Cerebellar cortex (tissue), 1 donor: ENCODE measurements at regions not wholly inside any gene's neighbourhood (a gene's known extent, or its start where the extent isn't known, plus 50 kb on each side); places are given as distances from the start of the nearest gene placed in this dataset.

Experiments
- DNase-seq: peaks from one replicate; pipeline ENCODE4 v3.0.0-alpha.2; 2015; ENCODE audit warnings: low spot score

DNA sequence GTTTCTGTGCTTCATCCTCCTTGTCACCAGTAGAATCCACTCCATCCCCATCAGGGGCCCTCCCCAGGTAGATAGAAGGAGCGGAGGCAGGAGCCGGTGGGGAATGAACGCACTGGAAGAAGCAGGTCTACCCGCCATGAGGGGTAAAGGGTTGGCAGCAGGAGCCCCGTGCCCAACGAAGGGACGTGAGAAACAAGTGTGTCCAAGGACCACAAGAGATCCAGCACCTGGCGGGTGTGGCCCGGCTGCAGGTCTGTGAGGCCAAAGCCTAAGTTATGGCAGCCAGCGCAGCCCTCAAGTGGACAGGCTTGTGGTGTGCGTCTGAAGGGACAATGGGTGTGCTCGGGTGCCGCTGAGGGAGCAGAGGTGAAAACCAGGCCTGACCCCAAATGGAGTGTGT lies 94.3 kb downstream of the IRX2 start:
- no peak for DNase-seq

- DNase-seq = no peak
Observed at GRCh38 chr5:2656206-2656605, 95.3 kb downstream of the IRX2 start.

DNA sequence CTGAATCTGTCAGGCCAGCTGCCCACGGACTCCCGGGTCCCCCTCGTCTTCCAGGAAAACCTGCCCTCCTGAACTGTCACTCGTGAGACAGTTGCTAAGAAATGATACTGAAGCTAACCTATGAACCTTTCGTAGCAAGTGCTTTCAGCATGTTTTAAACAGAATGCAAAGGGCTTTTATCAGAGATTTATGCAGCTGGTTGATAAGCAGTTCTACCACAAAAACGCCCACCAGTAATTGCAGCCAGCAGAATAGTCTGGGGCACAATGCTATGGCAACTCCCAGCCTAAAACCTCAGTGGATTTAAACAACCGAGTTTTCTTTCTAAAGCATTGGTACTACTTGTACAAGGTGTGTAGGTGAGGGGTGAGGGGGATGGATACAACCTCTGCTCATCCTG lies 97.5 kb downstream of the IRX2 start:
- DNase-seq = no peak

GRCh38 chr5:2651116-2651515 lies 100.4 kb downstream of the IRX2 start:
- DNase-seq = no peak

GRCh38 chr5:2642684-2643345 lies 108.7 kb downstream of the IRX2 start:
- no peak for DNase-seq

DNA sequence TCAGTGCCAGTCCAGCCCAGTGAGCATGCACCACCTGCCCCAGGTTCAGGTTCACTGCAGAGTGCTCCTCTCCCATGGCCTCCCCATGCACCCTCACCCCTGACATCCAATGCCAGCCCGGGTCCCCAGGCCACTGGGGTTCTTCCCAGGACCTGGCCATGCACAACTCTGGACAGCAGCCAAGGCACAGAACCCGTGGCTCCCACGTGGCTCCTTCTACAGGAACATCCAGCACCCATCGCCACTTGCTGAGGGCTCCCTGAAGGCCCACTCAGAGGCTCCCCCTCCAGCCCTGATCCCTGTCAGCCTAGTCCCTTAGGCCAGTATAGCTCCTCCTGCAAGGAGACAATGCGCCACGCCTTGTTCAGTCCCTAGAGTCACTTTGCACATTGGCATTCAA lies 110.8 kb downstream of the IRX2 start:
- DNase-seq = no peak

DNA sequence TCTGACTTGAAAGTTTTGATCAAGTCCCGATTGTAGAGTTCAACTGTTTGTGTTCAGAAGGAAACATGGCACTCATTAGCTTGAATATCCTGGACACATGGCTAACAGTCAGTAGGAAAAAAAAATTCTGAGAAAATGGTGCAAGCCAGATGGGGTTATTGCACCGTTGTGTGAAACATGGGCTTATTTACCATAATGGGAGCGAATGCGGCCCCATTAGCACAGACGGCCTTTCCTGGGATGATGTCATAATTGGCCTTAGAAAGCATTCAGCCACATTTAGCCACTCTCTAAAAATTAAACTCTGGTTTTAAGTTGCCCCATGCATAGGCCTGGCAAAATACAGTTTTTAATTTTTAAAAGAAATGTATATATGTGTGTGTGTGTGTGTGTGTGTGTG lies 112.1 kb downstream of the IRX2 start:
- DNase-seq = no peak

GRCh38 chr5:2634399-2635176 lies 116.9 kb downstream of the IRX2 start:
- no peak for DNase-seq

DNA sequence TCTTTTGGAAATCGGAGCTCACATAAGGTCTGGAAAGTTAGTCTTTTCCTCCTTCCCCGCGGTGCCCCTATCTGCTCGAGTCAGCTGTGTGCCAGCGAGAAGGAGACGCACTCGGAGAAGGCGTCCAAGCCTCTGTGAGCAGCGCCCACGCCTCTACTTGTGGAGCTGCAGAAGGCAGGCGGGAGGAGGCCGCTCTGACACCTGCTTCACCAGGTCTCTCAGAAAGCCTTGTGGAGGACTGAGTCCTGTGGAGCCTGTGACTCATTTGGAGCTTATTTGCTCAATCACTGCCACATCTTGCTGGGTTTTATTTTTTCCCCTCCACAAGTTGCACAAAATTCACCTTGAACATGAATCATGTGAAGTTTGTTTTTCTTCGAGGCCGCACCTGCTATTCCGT lies 117.5 kb downstream of the IRX2 start:
- no peak for DNase-seq

GRCh38 chr5:2631758-2632157 lies 119.7 kb downstream of the IRX2 start:
- DNase-seq = no peak

DNA sequence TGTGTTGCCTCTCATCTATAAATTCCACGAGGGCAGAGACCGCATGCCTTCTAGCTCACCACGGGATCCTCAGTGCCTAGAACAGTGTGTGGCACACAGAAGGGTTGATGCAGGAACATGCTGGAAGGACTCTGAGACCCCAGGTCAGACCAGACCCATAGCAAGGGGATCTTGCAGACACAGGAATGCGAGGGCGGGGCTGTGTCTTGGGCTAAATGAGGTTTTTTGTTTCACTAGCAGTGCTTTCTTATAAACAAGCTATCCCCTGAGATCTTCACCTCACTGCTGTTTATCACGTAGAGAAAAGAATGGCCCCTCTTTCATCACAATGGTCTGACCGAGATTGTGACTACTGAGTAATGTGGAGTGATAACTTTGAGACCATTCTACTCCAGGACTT lies 122.4 kb downstream of the IRX2 start:
- DNase-seq = no peak

GRCh38 chr5:2627867-2628266 lies 123.6 kb downstream of the IRX2 start:
- no peak for DNase-seq

GRCh38 chr5:2626572-2626971 lies 124.9 kb downstream of the IRX2 start:
- DNase-seq = no peak

DNA sequence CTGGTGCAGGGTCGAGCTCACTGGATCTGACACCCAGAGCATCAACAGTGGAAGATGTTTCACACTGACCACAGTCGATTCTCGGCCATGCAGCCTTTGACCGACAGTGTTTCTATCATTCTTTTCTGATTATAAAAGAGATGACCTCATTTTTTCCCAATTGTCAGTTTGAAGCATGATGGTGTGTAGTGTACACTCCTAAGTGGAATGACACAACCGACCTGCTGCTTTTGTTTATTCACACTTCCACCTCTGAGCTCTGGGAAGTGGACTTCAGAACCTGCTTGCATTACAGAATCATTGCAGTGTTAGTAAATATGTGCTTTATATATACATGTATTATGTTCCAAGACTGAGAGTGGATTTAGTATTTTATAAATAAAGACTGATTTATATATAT lies 128.6 kb downstream of the IRX2 start:
- no peak for DNase-seq

DNA sequence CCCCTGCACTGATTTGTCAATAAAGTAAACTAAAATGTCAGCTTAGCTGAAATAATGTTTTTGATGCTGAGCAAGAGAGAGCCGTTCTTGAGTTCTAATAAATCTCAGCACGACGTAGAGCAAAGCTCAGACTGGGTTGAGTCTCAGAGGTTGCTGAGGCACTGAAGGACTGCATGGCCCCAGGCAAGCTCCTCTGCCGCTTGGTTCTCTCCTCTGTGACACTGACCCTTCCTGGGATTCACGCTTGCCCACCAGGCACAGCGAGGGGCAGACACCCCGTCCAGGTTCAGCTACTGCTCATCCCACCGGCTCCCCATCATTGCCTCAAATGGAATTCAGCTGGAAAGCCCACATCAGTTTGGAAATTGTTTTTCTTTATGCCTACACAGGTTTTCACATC lies 129.8 kb downstream of the IRX2 start:
- DNase-seq = no peak

DNA sequence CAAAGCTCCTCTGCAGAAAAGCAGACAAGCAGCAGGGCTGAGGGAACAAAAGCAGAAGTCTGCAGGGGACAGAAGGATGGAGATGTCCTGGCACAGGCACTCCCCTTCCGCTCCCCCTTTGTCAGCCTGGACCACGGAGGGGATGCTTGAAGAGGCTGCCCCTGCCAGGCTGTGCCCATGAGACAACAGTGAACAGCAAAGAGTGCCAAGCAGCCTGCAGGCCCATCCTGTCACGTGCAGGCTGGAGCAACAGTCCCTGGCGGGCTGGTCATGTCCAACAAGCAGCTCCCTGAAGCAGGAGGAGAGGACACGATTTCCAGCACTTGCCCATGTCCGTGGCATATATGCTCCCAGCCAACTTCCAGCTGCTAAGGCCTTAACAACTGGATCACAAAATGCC lies 132.3 kb downstream of the IRX2 start:
- no peak for DNase-seq

GRCh38 chr5:2617461-2617860 lies 134.0 kb downstream of the IRX2 start:
- DNase-seq = no peak

DNA sequence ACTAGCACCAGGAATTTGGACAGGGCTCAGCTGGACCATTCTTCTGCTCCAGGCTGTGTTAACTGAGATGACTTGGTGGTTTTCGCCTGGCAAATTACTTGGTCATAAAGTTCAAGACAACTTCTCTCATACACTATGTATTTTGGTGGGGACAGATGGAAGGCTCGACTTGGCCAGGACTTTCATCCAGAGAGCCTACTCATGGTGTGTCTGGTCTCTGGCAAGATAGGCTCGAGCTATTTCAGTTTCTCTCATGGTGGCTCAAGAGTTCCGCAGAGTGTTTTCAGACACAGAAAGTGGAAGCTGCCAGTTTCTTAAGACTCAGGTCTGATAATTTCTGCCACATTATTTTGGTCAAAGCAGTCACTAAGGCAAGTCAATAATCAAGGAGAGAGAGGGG lies 135.6 kb downstream of the IRX2 start:
- no peak for DNase-seq

DNA sequence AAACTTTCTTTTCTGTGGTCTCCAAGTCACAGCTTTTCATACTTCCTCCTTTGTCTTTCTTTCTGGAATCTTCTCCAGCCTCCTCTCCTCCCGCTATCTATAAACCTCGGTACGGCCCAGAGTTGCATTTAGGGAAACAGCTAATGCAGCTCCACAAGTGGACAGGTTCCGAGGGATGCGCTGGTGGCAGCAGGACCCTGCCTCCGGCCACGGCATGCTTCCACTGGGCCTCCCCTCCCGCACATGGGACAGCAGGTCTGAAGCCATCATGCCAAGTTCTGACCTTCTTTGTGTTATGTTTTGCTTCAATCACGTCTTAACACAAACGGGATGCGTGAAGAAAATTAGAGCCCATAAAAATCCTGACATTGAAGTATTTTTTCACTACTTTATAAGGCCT lies 136.9 kb downstream of the IRX2 start:
- DNase-seq = no peak

DNA sequence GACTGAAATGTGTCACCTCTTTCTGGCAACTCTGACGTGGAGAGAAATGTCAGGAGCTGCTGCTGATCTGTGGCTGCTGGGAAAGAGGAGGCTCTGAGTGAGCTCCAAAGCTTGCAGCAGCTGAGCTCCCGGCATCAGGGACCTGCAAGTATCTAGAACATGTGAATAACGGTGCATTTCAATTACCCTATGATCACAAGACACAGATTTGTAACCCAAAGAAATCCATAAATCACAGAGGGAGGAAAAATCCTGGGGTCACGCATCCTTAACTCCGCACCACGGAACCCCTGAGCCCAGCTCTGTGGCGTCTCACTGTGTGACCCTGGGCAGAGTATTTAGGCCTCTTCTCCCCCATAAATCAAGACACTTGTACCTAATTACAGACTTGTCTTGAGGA lies 139.8 kb downstream of the IRX2 start:
- DNase-seq = no peak

DNA sequence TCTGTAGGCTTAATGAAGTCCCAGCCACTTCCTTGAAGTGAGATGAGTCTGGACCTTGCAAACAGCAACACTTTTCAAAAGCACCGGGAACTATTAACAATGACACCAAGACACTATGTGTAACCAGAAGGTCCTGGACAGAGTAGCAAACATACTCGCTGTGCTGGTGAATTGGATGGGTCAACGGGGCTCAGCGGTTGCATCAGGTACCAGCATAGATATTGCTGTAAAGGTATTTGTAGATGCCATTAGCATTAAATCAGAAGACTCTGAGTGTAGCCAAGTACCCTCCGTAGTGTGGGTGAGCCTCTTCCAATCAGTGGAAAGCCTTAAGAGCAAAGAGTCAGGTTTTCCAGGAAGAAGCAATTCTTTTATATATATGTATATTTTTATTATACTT lies 140.5 kb downstream of the IRX2 start:
- no peak for DNase-seq

DNA sequence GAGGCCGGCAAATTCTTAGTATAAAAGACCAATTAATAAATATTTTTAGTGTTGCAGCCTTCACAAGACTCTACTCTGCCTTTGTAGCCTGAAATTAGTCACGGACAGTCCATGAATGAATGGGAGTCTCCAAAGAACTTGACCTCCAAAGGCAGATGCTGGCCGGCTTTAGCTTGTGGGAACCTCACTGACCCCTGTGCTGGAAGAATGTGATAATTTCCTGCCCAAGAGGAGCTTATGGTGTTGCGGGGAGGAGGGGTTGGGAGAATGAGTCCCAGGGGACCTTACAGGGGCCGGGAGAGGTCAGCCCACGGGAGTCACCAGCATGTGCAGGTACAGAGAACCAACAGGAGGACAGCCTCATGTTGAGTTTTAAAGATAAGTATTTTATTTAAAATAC lies 143.1 kb downstream of the IRX2 start:
- no peak for DNase-seq

GRCh38 chr5:2607598-2607997 lies 143.9 kb downstream of the IRX2 start:
- DNase-seq = no peak

DNA sequence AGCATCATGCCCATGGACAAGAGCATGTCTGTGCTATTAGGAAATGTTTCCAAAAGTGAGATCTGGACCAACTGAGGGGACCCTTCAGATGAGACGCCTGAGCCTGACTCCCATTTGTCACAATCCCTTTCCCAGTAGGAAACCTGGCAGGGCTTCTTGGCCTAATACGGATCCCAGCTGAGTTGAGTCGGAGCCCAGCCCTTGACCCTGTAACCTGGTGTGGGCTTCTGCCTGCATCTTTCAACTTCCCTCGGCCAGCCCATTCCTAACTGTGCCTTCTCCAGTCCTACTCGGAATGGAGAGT lies 148.3 kb downstream of the IRX2 start:
- no peak for DNase-seq
